Right lobe of liver (tissue), 4 donors: ENCODE measurements at regions not wholly inside any gene's neighbourhood (a gene's known extent, or its start where the extent isn't known, plus 50 kb on each side); places are given as distances from the start of the nearest gene placed in this dataset.

Experiments used
- POLR2A ChIP-seq: fragments of 450-650 bp; IDR thresholded peaks from one replicate; pipeline ENCODE4 v1.6.1; 2017; ENCODE audit warnings: antibody characterized with exemption, mild to moderate bottlenecking
- TF ChIP-seq, protein P1 (sequence below), 4 donors: fragments of 200-600 bp in 3 of 4; fragments of 450-650 bp in 1 of 4; IDR thresholded peaks; one replicate each; pipeline versions ENCODE4 v1.5.1 to v1.8.0; 2016 to 2022; ENCODE audit warnings: antibody characterized with exemption in 4 of 4, mild to moderate bottlenecking in 2 of 4
- donor health status: DM: no; HTN: no; CAD: no.
- donor health status: DM: no; HTN: no; CAD: no.
- donor health status: DM: no; HTN: yes; CAD: no.

DNA sequence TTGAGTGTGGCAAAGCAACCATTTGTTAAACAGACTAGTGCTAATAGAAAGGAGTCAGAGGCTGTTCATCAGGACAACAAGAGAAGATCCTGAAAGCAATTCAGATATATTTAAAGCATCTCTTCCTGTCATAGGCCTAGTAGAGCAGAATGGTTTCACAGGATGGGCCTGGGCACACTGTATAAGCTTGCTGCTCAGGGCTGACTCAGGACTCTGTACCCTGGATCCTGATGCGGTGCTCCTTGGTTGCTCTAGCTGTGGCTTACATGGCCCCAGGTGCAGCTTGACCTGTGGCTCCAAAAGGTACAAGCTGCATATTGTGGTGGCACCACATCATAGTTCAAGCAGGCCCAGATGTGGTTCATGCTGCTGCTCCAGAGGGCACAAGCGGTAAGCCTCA is 313.4 kb downstream of the ETNK1 start:
- TF ChIP-seq, protein P1, sequence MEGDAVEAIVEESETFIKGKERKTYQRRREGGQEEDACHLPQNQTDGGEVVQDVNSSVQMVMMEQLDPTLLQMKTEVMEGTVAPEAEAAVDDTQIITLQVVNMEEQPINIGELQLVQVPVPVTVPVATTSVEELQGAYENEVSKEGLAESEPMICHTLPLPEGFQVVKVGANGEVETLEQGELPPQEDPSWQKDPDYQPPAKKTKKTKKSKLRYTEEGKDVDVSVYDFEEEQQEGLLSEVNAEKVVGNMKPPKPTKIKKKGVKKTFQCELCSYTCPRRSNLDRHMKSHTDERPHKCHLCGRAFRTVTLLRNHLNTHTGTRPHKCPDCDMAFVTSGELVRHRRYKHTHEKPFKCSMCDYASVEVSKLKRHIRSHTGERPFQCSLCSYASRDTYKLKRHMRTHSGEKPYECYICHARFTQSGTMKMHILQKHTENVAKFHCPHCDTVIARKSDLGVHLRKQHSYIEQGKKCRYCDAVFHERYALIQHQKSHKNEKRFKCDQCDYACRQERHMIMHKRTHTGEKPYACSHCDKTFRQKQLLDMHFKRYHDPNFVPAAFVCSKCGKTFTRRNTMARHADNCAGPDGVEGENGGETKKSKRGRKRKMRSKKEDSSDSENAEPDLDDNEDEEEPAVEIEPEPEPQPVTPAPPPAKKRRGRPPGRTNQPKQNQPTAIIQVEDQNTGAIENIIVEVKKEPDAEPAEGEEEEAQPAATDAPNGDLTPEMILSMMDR (IDR thresholded peaks at IDR 0.05) = no peak
- no peak for TF ChIP-seq POLR2A
